ENCODE measurements at regions not wholly inside any gene's neighbourhood (a gene's known extent, or its start where the extent isn't known, plus 50 kb on each side); places are given as distances from the start of the nearest gene placed in this dataset.

- TF ChIP-seq EP300 (IDR thresholded peaks at IDR 0.05) (no peak), CTCF (IDR thresholded peaks at IDR 0.05) (no peak), POLR2A (IDR thresholded peaks at IDR 0.05) (no peak)
- WGBS, 2 donors: 71 to 79% methylated on average over 4 of the region's 4 CpGs
Observed at GRCh38 chr2:67626656-67627055, 229.5 kb downstream of the ETAA1 start.

GRCh38 chr2:67627456-67628207 lies 230.5 kb downstream of the ETAA1 start:
- 92 to 94% methylated on average over 3 of the region's 3 CpGs for WGBS, 2 donors
- no peak for DNase-seq (ENCODE audit: low spot score in 2 of 2)
- Histone ChIP-seq H3K4me3 (no peak overlapping the region), H3K27ac (no peak overlapping the region), H3K9me3 (no peaks in the 10 kb centered on the region), H3K36me3 (no peaks in the 10 kb centered on the region), H3K4me1 (no peaks in the 10 kb centered on the region), H3K27me3 (no peaks in the 10 kb centered on the region)
- TF ChIP-seq EP300 (IDR thresholded peaks at IDR 0.05) (no peak), POLR2A (IDR thresholded peaks at IDR 0.05) (no peak), CTCF (IDR thresholded peaks at IDR 0.05) (no peak)

More at GRCh38 chr2:67626656-67627055, 229.5 kb downstream of the ETAA1 start:
- H3K4me3 ChIP-seq: no peak overlapping the region
- no peaks in the 10 kb centered on the region for H3K9me3 ChIP-seq
- H3K4me1 ChIP-seq: no peaks in the 10 kb centered on the region
- DNase-seq (ENCODE audit: low spot score in 2 of 2): no peak
- H3K27ac ChIP-seq: no peak overlapping the region
- H3K27me3 ChIP-seq: no peaks in the 10 kb centered on the region
- H3K36me3 ChIP-seq: no peaks in the 10 kb centered on the region

GRCh38 chr2:67628892-67629291 lies 231.8 kb downstream of the ETAA1 start:
- Histone ChIP-seq H3K4me1 (no peaks in the 10 kb centered on the region), H3K36me3 (no peaks in the 10 kb centered on the region), H3K9me3 (no peaks in the 10 kb centered on the region), H3K27me3 (no peaks in the 10 kb centered on the region), H3K4me3 (no peak overlapping the region), H3K27ac (no peak overlapping the region)
- DNase-seq (ENCODE audit: low spot score in 2 of 2): no peak
- WGBS, 2 donors: 68 to 94% methylated on average over 1 of the region's 1 CpG
- TF ChIP-seq EP300 (IDR thresholded peaks at IDR 0.05): no peak
- no peak for TF ChIP-seq POLR2A (IDR thresholded peaks at IDR 0.05)
- no peak for TF ChIP-seq CTCF (IDR thresholded peaks at IDR 0.05)

GRCh38 chr2:67631483-67631882 lies 234.3 kb downstream of the ETAA1 start:
- Histone ChIP-seq H3K36me3 (no peaks in the 10 kb centered on the region), H3K9me3 (no peaks in the 10 kb centered on the region), H3K27me3 (no peaks in the 10 kb centered on the region), H3K27ac (no peak overlapping the region), H3K4me3 (no peak overlapping the region), H3K4me1 (no peaks in the 10 kb centered on the region)
- TF ChIP-seq POLR2A (IDR thresholded peaks at IDR 0.05): no peak
- TF ChIP-seq CTCF (IDR thresholded peaks at IDR 0.05): no peak
- no peak for TF ChIP-seq EP300 (IDR thresholded peaks at IDR 0.05)
- DNase-seq (ENCODE audit: low spot score in 2 of 2): no peak

- WGBS, 2 donors: 72 to 93% methylated on average over 3 of the region's 3 CpGs
- DNase-seq (ENCODE audit: low spot score in 2 of 2): no peak
- TF ChIP-seq POLR2A (IDR thresholded peaks at IDR 0.05): no peak
- no peak for TF ChIP-seq EP300 (IDR thresholded peaks at IDR 0.05)
- TF ChIP-seq CTCF (IDR thresholded peaks at IDR 0.05): no peak
- Histone ChIP-seq H3K36me3 (no peaks in the 10 kb centered on the region), H3K27me3 (no peaks in the 10 kb centered on the region), H3K27ac (no peak overlapping the region), H3K4me3 (no peak overlapping the region), H3K4me1 (no peaks in the 10 kb centered on the region), H3K9me3 (no peaks in the 10 kb centered on the region)
Observed at GRCh38 chr2:67633212-67633856, 236.2 kb downstream of the ETAA1 start.

Measured in tibial nerve (tissue), 4 donors.